Tibial nerve (tissue), 4 donors: ENCODE measurements at regions not wholly inside any gene's neighbourhood (a gene's known extent, or its start where the extent isn't known, plus 50 kb on each side); places are given as distances from the start of the nearest gene placed in this dataset.

ENCODE experiments used
- DNase-seq, 2 donors: peaks; one replicate each; pipeline ENCODE4 v3.0.0-alpha.2; 2019; ENCODE audit warnings: low spot score in 2 of 2
- H3K27ac ChIP-seq, 4 donors: fragments of 200-600 bp; sonication (generic) in 3 of 4; one replicate each; pipeline ENCODE4 v1.5.1; 2017 to 2019; ENCODE audit warnings: mild to moderate bottlenecking in 1 of 4
- H3K27me3 ChIP-seq, 2 donors: fragments of 200-600 bp; sonication (generic) in 1 of 2; one replicate each; pipeline versions ENCODE4 v1.5.1 to v1.6.0; 2017 to 2019
- H3K36me3 ChIP-seq, 3 donors: fragments of 200-600 bp; sonication (generic); one replicate each; pipeline ENCODE4 v1.5.1; 2018 to 2019
- H3K4me1 ChIP-seq, 4 donors: fragments of 200-600 bp; sonication (generic) in 3 of 4; one replicate each; pipeline ENCODE4 v1.5.1; 2017 to 2019
- H3K4me3 ChIP-seq, 4 donors: fragments of 200-600 bp; sonication (generic) in 3 of 4; one replicate each; pipeline ENCODE4 v1.5.1; 2017 to 2019; ENCODE audit warnings: mild to moderate bottlenecking in 1 of 4, moderate library complexity in 1 of 4
- H3K9me3 ChIP-seq, 4 donors: fragments of 200-600 bp; sonication (generic) in 3 of 4; one replicate each; pipeline ENCODE4 v1.5.1; 2017 to 2019
- EP300 ChIP-seq, 2 donors: sonication (generic); formaldehyde crosslinking; IDR thresholded peaks; one replicate each; pipeline ENCODE4 v1.6.1; 2017; ENCODE audit warnings: antibody characterized with exemption in 2 of 2, mild to moderate bottlenecking in 1 of 2
- POLR2A ChIP-seq, 2 donors: fragments of 450-650 bp; IDR thresholded peaks; one replicate each; pipeline ENCODE4 v1.6.1; 2017; ENCODE audit warnings: antibody characterized with exemption in 2 of 2, mild to moderate bottlenecking in 2 of 2, moderate library complexity in 2 of 2
- WGBS, 2 donors: methylation state at CpG; one replicate each; pipeline ENCODE4 v1.1.5; 2018; 5-methylcytosine and 5-hydroxymethylcytosine counted together
- TF ChIP-seq, protein P1 (sequence below), 5 experiments: fragments of 200-600 bp in 3 of 5; fragments of 450-650 bp in 2 of 5; sonication (generic) in 3 of 5; IDR thresholded peaks; one replicate each; pipeline ENCODE4 v1.5.1; 2016 to 2019; ENCODE audit warnings: antibody characterized with exemption in 5 of 5, mild to moderate bottlenecking in 3 of 5, moderate library complexity in 2 of 5

GRCh38 chr12:39003541-39004155 lies 98.3 kb upstream of the CPNE8 start:
- H3K4me3 ChIP-seq: no peak overlapping the region
- H3K4me1 ChIP-seq: no peaks in the 10 kb centered on the region
- H3K36me3 ChIP-seq: no peaks in the 10 kb centered on the region
- WGBS, 2 donors: 89 to 90% methylated on average over 3 of the region's 3 CpGs
- H3K9me3 ChIP-seq: no peaks in the 10 kb centered on the region
- no peaks in the 10 kb centered on the region for H3K27me3 ChIP-seq
- DNase-seq: no peak
- TF ChIP-seq EP300 (IDR thresholded peaks at IDR 0.05): no peak
- TF ChIP-seq, protein P1, sequence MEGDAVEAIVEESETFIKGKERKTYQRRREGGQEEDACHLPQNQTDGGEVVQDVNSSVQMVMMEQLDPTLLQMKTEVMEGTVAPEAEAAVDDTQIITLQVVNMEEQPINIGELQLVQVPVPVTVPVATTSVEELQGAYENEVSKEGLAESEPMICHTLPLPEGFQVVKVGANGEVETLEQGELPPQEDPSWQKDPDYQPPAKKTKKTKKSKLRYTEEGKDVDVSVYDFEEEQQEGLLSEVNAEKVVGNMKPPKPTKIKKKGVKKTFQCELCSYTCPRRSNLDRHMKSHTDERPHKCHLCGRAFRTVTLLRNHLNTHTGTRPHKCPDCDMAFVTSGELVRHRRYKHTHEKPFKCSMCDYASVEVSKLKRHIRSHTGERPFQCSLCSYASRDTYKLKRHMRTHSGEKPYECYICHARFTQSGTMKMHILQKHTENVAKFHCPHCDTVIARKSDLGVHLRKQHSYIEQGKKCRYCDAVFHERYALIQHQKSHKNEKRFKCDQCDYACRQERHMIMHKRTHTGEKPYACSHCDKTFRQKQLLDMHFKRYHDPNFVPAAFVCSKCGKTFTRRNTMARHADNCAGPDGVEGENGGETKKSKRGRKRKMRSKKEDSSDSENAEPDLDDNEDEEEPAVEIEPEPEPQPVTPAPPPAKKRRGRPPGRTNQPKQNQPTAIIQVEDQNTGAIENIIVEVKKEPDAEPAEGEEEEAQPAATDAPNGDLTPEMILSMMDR (IDR thresholded peaks at IDR 0.05): no peak
- TF ChIP-seq POLR2A (IDR thresholded peaks at IDR 0.05): no peak
- H3K27ac ChIP-seq: no peak overlapping the region

DNA sequence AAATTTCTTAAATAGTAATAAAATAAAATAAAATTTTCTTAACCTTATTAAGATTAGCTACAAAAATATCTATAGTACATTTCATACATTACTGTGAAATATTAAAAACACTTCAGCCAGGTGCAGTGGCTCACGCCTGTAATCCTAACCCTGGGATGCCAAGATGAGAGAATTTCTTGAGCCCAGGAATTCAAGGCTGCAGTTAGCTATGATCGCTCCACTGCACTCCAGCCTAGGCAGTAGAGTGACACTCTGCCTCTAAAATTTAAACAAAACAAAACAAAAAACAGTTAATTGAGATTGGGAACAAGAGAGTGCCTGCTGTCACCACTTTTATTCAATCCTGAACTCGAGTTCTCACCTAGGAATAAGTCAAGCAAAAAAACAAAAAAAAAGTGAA lies 95.0 kb upstream of the CPNE8 start:
- TF ChIP-seq POLR2A (IDR thresholded peaks at IDR 0.05): no peak
- TF ChIP-seq, protein P1 (IDR thresholded peaks at IDR 0.05): no peak
- no peak for TF ChIP-seq EP300 (IDR thresholded peaks at IDR 0.05)
- H3K27ac ChIP-seq: no peak overlapping the region
- H3K4me3 ChIP-seq: no peak overlapping the region
- no peaks in the 10 kb centered on the region for H3K36me3 ChIP-seq
- H3K9me3 ChIP-seq: no peaks in the 10 kb centered on the region
- H3K27me3 ChIP-seq: no peaks in the 10 kb centered on the region
- 80 to 83% methylated on average over 3 of the region's 3 CpGs for WGBS, 2 donors
- no peaks in the 10 kb centered on the region for H3K4me1 ChIP-seq
- no peak for DNase-seq

DNA sequence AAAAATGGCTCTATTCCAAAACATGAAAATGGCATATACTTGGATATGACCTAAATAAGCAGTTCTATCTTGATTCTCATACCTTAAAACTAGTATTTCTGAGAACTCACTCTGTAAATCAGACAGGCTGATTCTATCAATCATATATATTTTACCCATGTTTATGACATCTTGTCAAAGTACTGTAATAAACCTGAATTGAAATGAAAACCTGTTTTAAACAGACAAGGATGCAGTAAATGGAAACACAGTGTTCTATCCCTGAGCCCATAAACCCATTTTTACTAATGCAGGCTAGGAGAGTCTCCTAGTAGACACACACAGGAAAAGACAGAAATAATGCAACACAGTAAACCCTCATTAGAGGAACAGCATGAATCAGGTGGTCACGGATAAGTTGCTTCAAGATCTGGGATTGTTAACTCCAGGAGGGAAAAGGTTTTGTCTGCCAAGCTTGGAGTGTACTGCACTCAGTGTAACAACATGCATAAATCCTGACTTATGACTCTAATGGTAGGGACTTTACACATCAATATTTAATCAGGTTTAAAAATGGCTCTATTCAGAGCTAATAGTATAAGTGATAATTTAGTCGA lies 93.6 kb upstream of the CPNE8 start:
- H3K4me3 ChIP-seq: no peak overlapping the region
- H3K36me3 ChIP-seq: no peaks in the 10 kb centered on the region
- H3K27ac ChIP-seq: no peak overlapping the region
- no peaks in the 10 kb centered on the region for H3K4me1 ChIP-seq
- 53 to 60% methylated on average over 2 of the region's 2 CpGs for WGBS, 2 donors
- TF ChIP-seq, protein P1 (IDR thresholded peaks at IDR 0.05): no peak
- no peak for DNase-seq
- H3K9me3 ChIP-seq: no peaks in the 10 kb centered on the region
- no peaks in the 10 kb centered on the region for H3K27me3 ChIP-seq

DNA sequence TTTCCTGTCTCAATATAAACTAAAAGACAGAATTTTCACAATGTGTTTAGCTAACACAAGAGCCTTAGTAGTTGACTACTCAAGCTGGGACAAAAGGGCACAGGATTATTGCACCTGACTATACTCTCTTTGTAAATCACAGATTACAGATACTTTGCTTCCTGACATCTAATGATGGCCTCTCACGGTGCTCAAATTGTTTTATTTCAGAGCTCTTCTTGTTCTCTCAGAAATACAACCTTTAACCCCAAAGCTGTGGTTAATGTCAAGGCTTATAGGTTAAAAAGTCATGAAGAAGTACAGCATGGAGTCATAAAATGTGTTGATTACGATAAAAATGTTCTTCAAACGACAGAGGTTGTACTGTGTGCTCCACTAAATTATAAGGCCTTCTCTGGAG lies 89.9 kb upstream of the CPNE8 start:
- H3K27me3 ChIP-seq: no peaks in the 10 kb centered on the region
- no peak overlapping the region for H3K27ac ChIP-seq
- WGBS, 2 donors: 36 to 39% methylated on average over 3 of the region's 3 CpGs
- H3K9me3 ChIP-seq: peaks cover 0 to 3% (median 0%) of the 10 kb centered on the region in 4 donors
- no peak for DNase-seq
- no peaks in the 10 kb centered on the region for H3K36me3 ChIP-seq
- TF ChIP-seq EP300 (IDR thresholded peaks at IDR 0.05): no peak
- H3K4me3 ChIP-seq: no peak overlapping the region
- H3K4me1 ChIP-seq: no peaks in the 10 kb centered on the region

DNA sequence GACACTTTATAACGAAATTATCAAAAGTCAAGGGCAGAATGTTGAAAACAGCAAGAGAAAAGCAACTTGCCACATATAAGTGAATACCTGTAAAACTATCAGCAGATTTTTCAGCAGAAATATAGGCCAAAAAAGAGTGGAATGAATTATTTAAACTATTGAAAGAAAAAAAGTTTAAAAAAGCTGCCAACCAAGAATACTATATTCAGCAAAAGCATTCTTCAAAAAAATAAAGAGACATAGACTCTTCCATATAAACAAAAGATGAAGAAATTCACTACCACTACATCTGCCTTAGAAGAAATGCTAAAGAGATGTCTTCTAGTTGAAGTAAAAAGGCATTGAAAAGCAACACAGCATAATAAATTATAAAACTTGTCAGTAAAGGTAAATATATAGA lies 80.6 kb upstream of the CPNE8 start:
- TF ChIP-seq EP300 (IDR thresholded peaks at IDR 0.05) (no peak), POLR2A (IDR thresholded peaks at IDR 0.05) (no peak)
- TF ChIP-seq, protein P1 (IDR thresholded peaks at IDR 0.05): no peak
- peaks cover 0 to 22% (median 6%) of the 10 kb centered on the region in 4 donors for H3K9me3 ChIP-seq
- no peak overlapping the region for H3K27ac ChIP-seq
- no peak overlapping the region for H3K4me3 ChIP-seq
- DNase-seq: no peak
- no peaks in the 10 kb centered on the region for H3K27me3 ChIP-seq
- no peaks in the 10 kb centered on the region for H3K36me3 ChIP-seq
- 90 to 94% methylated on average over 1 of the region's 1 CpG for WGBS, 2 donors
- H3K4me1 ChIP-seq: no peaks in the 10 kb centered on the region
